ENCODE measurements at regions not wholly inside any gene's neighbourhood (a gene's known extent, or its start where the extent isn't known, plus 50 kb on each side); places are given as distances from the start of the nearest gene placed in this dataset.

- no peak for TF ChIP-seq SIN3A (IDR thresholded peaks at IDR 0.05; ENCODE audit: borderline replicate concordance, insufficient read depth, low read length)
- no peak for TF ChIP-seq FOXP2 (optimal IDR thresholded peaks at IDR 0.05; ENCODE audit: borderline replicate concordance, extremely low read depth, extremely low read length, insufficient read depth)
- no peak for TF ChIP-seq TAF1 (IDR thresholded peaks at IDR 0.05; ENCODE audit: borderline replicate concordance, insufficient read depth, low read length)
- TF ChIP-seq POLR2AphosphoS5 (IDR thresholded peaks at IDR 0.05; ENCODE audit: low read depth, low read length) = no peak
- TF ChIP-seq, protein P1, sequence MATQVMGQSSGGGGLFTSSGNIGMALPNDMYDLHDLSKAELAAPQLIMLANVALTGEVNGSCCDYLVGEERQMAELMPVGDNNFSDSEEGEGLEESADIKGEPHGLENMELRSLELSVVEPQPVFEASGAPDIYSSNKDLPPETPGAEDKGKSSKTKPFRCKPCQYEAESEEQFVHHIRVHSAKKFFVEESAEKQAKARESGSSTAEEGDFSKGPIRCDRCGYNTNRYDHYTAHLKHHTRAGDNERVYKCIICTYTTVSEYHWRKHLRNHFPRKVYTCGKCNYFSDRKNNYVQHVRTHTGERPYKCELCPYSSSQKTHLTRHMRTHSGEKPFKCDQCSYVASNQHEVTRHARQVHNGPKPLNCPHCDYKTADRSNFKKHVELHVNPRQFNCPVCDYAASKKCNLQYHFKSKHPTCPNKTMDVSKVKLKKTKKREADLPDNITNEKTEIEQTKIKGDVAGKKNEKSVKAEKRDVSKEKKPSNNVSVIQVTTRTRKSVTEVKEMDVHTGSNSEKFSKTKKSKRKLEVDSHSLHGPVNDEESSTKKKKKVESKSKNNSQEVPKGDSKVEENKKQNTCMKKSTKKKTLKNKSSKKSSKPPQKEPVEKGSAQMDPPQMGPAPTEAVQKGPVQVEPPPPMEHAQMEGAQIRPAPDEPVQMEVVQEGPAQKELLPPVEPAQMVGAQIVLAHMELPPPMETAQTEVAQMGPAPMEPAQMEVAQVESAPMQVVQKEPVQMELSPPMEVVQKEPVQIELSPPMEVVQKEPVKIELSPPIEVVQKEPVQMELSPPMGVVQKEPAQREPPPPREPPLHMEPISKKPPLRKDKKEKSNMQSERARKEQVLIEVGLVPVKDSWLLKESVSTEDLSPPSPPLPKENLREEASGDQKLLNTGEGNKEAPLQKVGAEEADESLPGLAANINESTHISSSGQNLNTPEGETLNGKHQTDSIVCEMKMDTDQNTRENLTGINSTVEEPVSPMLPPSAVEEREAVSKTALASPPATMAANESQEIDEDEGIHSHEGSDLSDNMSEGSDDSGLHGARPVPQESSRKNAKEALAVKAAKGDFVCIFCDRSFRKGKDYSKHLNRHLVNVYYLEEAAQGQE (IDR thresholded peaks at IDR 0.05; ENCODE audit: insufficient read depth in 1 of 2, low read depth in 2 of 2, low read length in 2 of 2) = no peak
Measured at GRCh38 chr6:74826263-74826662, 379.6 kb downstream of the COL12A1 start.

- no peak for TF ChIP-seq FOXP2 (optimal IDR thresholded peaks at IDR 0.05; ENCODE audit: borderline replicate concordance, extremely low read depth, extremely low read length, insufficient read depth)
- no peak for TF ChIP-seq TAF1 (IDR thresholded peaks at IDR 0.05; ENCODE audit: borderline replicate concordance, insufficient read depth, low read length)
- TF ChIP-seq, protein P1 (IDR thresholded peaks at IDR 0.05; ENCODE audit: insufficient read depth in 1 of 2, low read depth in 2 of 2, low read length in 2 of 2) = no peak
- no peak for TF ChIP-seq SIN3A (IDR thresholded peaks at IDR 0.05; ENCODE audit: borderline replicate concordance, insufficient read depth, low read length)
- TF ChIP-seq POLR2AphosphoS5 (IDR thresholded peaks at IDR 0.05; ENCODE audit: low read depth, low read length) = no peak
Measured at GRCh38 chr6:74814440-74814839, 391.4 kb downstream of the COL12A1 start.

DNA sequence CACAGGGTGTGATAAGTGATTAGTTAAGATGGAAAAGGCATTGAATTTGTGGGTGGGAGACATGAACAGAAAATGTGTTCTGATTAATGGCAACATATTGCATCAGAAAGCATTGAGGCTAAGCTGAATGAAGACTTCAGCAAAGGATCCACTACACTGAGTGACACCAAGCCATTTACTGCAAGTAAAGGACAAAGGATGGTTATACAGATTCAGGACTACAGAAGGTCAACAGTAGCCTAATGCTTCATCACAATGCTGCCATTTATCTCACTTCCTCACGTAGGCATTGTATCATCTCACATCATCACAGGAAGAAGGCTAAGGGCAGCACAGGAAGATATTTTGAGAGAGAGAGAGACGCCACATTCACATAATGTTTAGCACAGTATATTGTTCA is 398.2 kb downstream of the COL12A1 start:
- no peak for TF ChIP-seq SIN3A (IDR thresholded peaks at IDR 0.05; ENCODE audit: borderline replicate concordance, insufficient read depth, low read length)
- TF ChIP-seq, protein P1 (IDR thresholded peaks at IDR 0.05; ENCODE audit: insufficient read depth in 1 of 2, low read depth in 2 of 2, low read length in 2 of 2) = no peak
- TF ChIP-seq POLR2AphosphoS5 (IDR thresholded peaks at IDR 0.05; ENCODE audit: low read depth, low read length) = no peak
- TF ChIP-seq TAF1 (IDR thresholded peaks at IDR 0.05; ENCODE audit: borderline replicate concordance, insufficient read depth, low read length) = no peak
- no peak for TF ChIP-seq FOXP2 (optimal IDR thresholded peaks at IDR 0.05; ENCODE audit: borderline replicate concordance, extremely low read depth, extremely low read length, insufficient read depth)

DNA sequence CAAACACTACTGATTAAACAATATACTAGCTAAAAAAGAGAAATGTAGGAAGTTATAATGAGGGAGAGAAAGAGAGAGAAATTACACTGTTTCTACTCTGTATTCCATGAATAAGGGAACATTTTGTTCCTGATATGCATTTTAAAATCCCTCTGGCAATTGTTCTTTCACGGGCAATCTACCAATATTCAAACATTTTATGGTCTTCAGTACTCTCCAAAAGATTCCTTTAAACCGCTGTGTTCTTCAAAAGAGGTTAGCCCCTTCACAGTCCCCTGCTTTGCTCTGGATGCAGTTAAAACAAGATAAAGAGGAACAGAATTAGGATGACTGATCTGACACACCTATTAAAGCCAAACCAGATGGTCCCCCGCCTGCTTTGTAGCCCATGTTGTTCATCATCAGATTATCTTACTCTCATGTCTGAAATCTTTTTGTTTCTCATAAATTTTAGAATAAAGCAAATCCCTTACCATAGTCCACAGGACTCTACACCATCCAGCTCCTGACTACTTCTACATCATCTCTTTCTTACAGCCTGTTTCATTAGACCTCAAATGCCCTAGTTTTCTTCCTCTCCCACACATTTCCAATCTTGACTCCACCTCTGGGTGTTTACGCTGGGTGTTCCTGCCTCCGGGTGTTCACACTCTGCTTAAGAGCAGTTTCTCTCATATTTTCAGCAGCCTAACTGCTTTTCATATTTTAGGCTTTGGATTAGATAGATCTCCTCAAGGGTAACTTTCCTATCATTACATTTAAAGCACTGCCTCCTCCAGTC is 399.7 kb downstream of the COL12A1 start:
- TF ChIP-seq SIN3A (IDR thresholded peaks at IDR 0.05; ENCODE audit: borderline replicate concordance, insufficient read depth, low read length) (no peak), POLR2AphosphoS5 (IDR thresholded peaks at IDR 0.05; ENCODE audit: low read depth, low read length) (no peak), TAF1 (IDR thresholded peaks at IDR 0.05; ENCODE audit: borderline replicate concordance, insufficient read depth, low read length) (no peak), FOXP2 (optimal IDR thresholded peaks at IDR 0.05; ENCODE audit: borderline replicate concordance, extremely low read depth, extremely low read length, insufficient read depth) (no peak)
- TF ChIP-seq, protein P1 (IDR thresholded peaks at IDR 0.05; ENCODE audit: insufficient read depth in 1 of 2, low read depth in 2 of 2, low read length in 2 of 2) = no peak

Measured in PFSK-1 (cell line).